B cell (primary cell): ENCODE measurements at regions not wholly inside any gene's neighbourhood (a gene's known extent, or its start where the extent isn't known, plus 50 kb on each side); places are given as distances from the start of the nearest gene placed in this dataset.
A peak's percentile ranks its signal among the peaks of the same experiment; 100 is the strongest.
"Not testable (repeated sequence)": the region's sequence is repeated elsewhere in the genome, so short reads cannot be mapped to it uniquely, and the experiment has no call there.

Source experiments
- ATAC-seq: fragments of 200-7000 bp; cut with Tn5 transposase; one replicate; pipeline ENCODE4 v1.10.0; 2021; ENCODE audit warnings: low read depth, mild to moderate bottlenecking, moderate number of reproducible peaks, moderate library complexity
- CTCF ChIA-PET: fragments of 350-600 bp; sonication (Branson Sonifier 250); formaldehyde crosslinking; loops from one replicate; lab custom pipeline; 2021; ENCODE audit warnings: antibody characterized with exemption, inconsistent platforms; lab: Charles Lee
- POLR2A ChIA-PET: fragments of 350-600 bp; sonication (Branson Sonifier 250); formaldehyde crosslinking; loops from one replicate; lab custom pipeline; 2021; ENCODE audit warnings: antibody characterized with exemption; lab: Charles Lee
- DNase-seq: peaks from one replicate; pipeline ENCODE4 v3.0.0; 2013
- H2AFZ ChIP-seq: 2 replicates; pipeline ENCODE4 v1.6.1; 2012; ENCODE audit warnings: mild to moderate bottlenecking, low read depth, low read length; ENCODE audit not compliant: insufficient read depth, poor library complexity, severe bottlenecking
- H3K27ac ChIP-seq, 2 donors: 1 replicate in 1 of 2; 2 replicates in 1 of 2; pipeline ENCODE4 v1.5.1; 2012 to 2013; ENCODE audit warnings: low read length in 2 of 2, mild to moderate bottlenecking in 2 of 2, moderate library complexity in 1 of 2
- H3K27me3 ChIP-seq, 4 experiments: fragments of 200-600 bp in 1 of 4; sonication (generic) in 1 of 4; replicated peaks in 1 of 4; 1 replicate in 2 of 4; 2 replicates in 2 of 4; pipeline versions ENCODE4 v1.6.1 to v1.7.0; 2013 to 2016; ENCODE audit warnings: low read length in 3 of 4, mild to moderate bottlenecking in 2 of 4, mixed read lengths in 1 of 4, moderate library complexity in 1 of 4; ENCODE audit not compliant: insufficient read depth in 4 of 4, control insufficient read depth in 3 of 4; ENCODE audit errors: control extremely low read depth in 1 of 4
- H3K36me3 ChIP-seq, 2 experiments: replicated peaks in 1 of 2; 1 replicate in 1 of 2; 2 replicates in 1 of 2; pipeline versions ENCODE4 v1.6.1 to v1.7.1; 2013; ENCODE audit warnings: low read length in 1 of 2; ENCODE audit not compliant: insufficient read depth in 2 of 2, control insufficient read depth in 1 of 2; ENCODE audit errors: control extremely low read depth in 1 of 2, extremely low read depth in 1 of 2
- H3K4me1 ChIP-seq, 2 donors: fragments of 200-600 bp in 1 of 2; sonication (generic) in 1 of 2; 1 replicate in 1 of 2; 2 replicates in 1 of 2; pipeline versions ENCODE4 v1.5.1 to v1.6.1; 2013 to 2017; ENCODE audit warnings: low read length in 2 of 2; ENCODE audit not compliant: control insufficient read depth in 2 of 2, insufficient read depth in 2 of 2
- H3K4me2 ChIP-seq: replicated peaks from 2 replicates; pipeline ENCODE3; 2012; ENCODE audit warnings: mild to moderate bottlenecking, low read depth, low read length; ENCODE audit not compliant: poor library complexity, severe bottlenecking
- H3K4me3 ChIP-seq, 5 experiments: fragments of 200-600 bp in 1 of 5; sonication (generic) in 1 of 5; 1 replicate in 3 of 5; 2 replicates in 2 of 5; pipeline versions ENCODE4 v1.5.1 to v1.7.0; 2011 to 2016; ENCODE audit warnings: low read length in 4 of 5, mild to moderate bottlenecking in 4 of 5, low read depth in 2 of 5, control low read depth in 1 of 5, moderate library complexity in 1 of 5; ENCODE audit not compliant: insufficient read depth in 1 of 5; ENCODE audit errors: control extremely low read depth in 1 of 5, extremely low read depth in 1 of 5
- H3K79me2 ChIP-seq: fragments of 200-600 bp; sonication (generic); one replicate; pipeline ENCODE4 v1.6.0; 2016; ENCODE audit warnings: low read length; ENCODE audit not compliant: control insufficient read depth, insufficient read depth
- H3K9ac ChIP-seq: fragments of 200-600 bp; sonication (generic); 2 replicates; pipeline ENCODE4 v1.6.1; 2017; ENCODE audit warnings: mild to moderate bottlenecking, low read length, moderate library complexity
- H3K9me3 ChIP-seq, 3 donors: one replicate each; pipeline versions ENCODE4 v1.6.1 to v1.7.1; 2013; ENCODE audit warnings: low read length in 2 of 3; ENCODE audit not compliant: control insufficient read depth in 2 of 3, insufficient read depth in 1 of 3; ENCODE audit errors: control extremely low read depth in 1 of 3
- H4K20me1 ChIP-seq: 2 replicates; pipeline ENCODE4 v1.6.0; 2012; ENCODE audit warnings: mild to moderate bottlenecking, low read length; ENCODE audit not compliant: insufficient read depth, control insufficient read depth, poor library complexity, severe bottlenecking
- H3K27ac Mint-ChIP-seq: one replicate; pipeline ENCODE4 v1.8.0; 2021; ENCODE audit warnings: mixed read lengths
- H3K27me3 Mint-ChIP-seq: one replicate; pipeline ENCODE4 v1.8.0; 2021; ENCODE audit warnings: mixed read lengths
- H3K4me1 Mint-ChIP-seq: one replicate; pipeline ENCODE4 v1.8.0; 2021; ENCODE audit warnings: mixed read lengths
- H3K4me3 Mint-ChIP-seq: one replicate; pipeline ENCODE4 v1.8.0; 2021; ENCODE audit warnings: mixed read lengths
- H3K9me3 Mint-ChIP-seq: one replicate; pipeline ENCODE4 v1.8.0; 2022; ENCODE audit warnings: mixed read lengths; ENCODE audit not compliant: insufficient read depth
- WGBS: methylation state at CpG from one replicate; pipeline ENCODE4 v1.1.5; 2013; ENCODE audit warnings: missing lambda C conversion rate; ENCODE audit not compliant: insufficient coverage; 5-methylcytosine and 5-hydroxymethylcytosine counted together
- intact Hi-C: fragments of 100-400 bp; cut with micrococcal nuclease; formaldehyde crosslinking; loops from one replicate; pipeline ENCODE4 v1.10.0; 2022

- H3K4me1 ChIP-seq, DNase-seq, H2AFZ ChIP-seq, H4K20me1 ChIP-seq, H3K36me3 ChIP-seq, H3K4me1 Mint-ChIP-seq, H3K9ac ChIP-seq, H3K27ac ChIP-seq, H3K79me2 ChIP-seq, H3K9me3 ChIP-seq, H3K4me3 ChIP-seq, H3K4me2 ChIP-seq, H3K4me3 Mint-ChIP-seq, POLR2A ChIA-PET, H3K27me3 ChIP-seq, intact Hi-C loops, CTCF ChIA-PET, H3K27ac Mint-ChIP-seq, H3K27me3 Mint-ChIP-seq, H3K9me3 Mint-ChIP-seq: not testable (repeated sequence)
- no CpG with 5 or more reads among the region's 7 CpGs for WGBS
- peak; percentile 60 for ATAC-seq
These were observed 181.9 kb downstream of the SPATA31A6 start for GRCh38 chr9:42365244-42365945.

- DNase-seq, ATAC-seq, H3K9ac ChIP-seq, H3K27ac ChIP-seq, H3K79me2 ChIP-seq, intact Hi-C loops, H3K4me3 ChIP-seq, H2AFZ ChIP-seq, H3K4me1 ChIP-seq, H3K4me2 ChIP-seq, H3K36me3 ChIP-seq, H4K20me1 ChIP-seq, CTCF ChIA-PET, H3K9me3 Mint-ChIP-seq, H3K27me3 ChIP-seq, H3K4me3 Mint-ChIP-seq, H3K27ac Mint-ChIP-seq, H3K27me3 Mint-ChIP-seq, POLR2A ChIA-PET, H3K9me3 ChIP-seq, H3K4me1 Mint-ChIP-seq: not testable (repeated sequence)
- WGBS: no CpG with 5 or more reads among the region's 1 CpG
These were observed 184.9 kb downstream of the SPATA31A6 start for GRCh38 chr9:42368279-42368881.

DNA sequence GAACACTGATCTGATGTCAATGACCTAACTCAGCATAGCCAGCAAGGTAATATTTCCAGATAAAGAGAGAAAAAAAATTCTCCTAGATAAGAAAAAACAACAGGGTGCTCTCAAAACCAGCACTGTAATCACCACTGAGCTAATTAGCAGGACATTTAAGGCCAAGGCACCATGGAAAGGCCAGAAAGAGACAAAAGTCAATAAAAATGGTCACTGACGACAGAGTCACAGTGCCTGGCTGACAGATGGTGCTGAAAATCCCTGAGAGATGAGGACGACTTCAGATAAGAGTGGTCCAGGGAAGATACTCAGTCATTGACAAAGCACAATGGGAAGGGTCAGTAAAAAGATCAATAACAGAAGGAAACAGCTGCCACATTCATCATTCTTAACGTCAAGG lies 186.7 kb downstream of the SPATA31A6 start:
- H3K79me2 ChIP-seq, H3K4me1 Mint-ChIP-seq, H3K4me1 ChIP-seq, ATAC-seq, H3K9me3 ChIP-seq, H3K9ac ChIP-seq, H3K27me3 Mint-ChIP-seq, intact Hi-C loops, DNase-seq, H3K36me3 ChIP-seq, H3K27ac ChIP-seq, H4K20me1 ChIP-seq, H3K4me3 Mint-ChIP-seq, H3K27me3 ChIP-seq, H2AFZ ChIP-seq, H3K4me3 ChIP-seq, H3K4me2 ChIP-seq, H3K27ac Mint-ChIP-seq, POLR2A ChIA-PET, H3K9me3 Mint-ChIP-seq, CTCF ChIA-PET: not testable (repeated sequence)
- no CpG with 5 or more reads among the region's 3 CpGs for WGBS

GRCh38 chr9:42371417-42371816 lies 188.0 kb downstream of the SPATA31A6 start:
- H4K20me1 ChIP-seq, H3K9me3 ChIP-seq, H3K9me3 Mint-ChIP-seq, H3K4me1 ChIP-seq, H3K9ac ChIP-seq, ATAC-seq, H3K4me1 Mint-ChIP-seq, H3K27me3 Mint-ChIP-seq, H3K4me3 Mint-ChIP-seq, POLR2A ChIA-PET, CTCF ChIA-PET, H3K4me2 ChIP-seq, H2AFZ ChIP-seq, H3K27ac ChIP-seq, DNase-seq, H3K27me3 ChIP-seq, H3K79me2 ChIP-seq, H3K27ac Mint-ChIP-seq, intact Hi-C loops, H3K36me3 ChIP-seq, H3K4me3 ChIP-seq: not testable (repeated sequence)
- no CpG with 5 or more reads among the region's 1 CpG for WGBS
